ENCODE measurements at regions not wholly inside any gene's neighbourhood (a gene's known extent, or its start where the extent isn't known, plus 50 kb on each side); places are given as distances from the start of the nearest gene placed in this dataset.

DNA sequence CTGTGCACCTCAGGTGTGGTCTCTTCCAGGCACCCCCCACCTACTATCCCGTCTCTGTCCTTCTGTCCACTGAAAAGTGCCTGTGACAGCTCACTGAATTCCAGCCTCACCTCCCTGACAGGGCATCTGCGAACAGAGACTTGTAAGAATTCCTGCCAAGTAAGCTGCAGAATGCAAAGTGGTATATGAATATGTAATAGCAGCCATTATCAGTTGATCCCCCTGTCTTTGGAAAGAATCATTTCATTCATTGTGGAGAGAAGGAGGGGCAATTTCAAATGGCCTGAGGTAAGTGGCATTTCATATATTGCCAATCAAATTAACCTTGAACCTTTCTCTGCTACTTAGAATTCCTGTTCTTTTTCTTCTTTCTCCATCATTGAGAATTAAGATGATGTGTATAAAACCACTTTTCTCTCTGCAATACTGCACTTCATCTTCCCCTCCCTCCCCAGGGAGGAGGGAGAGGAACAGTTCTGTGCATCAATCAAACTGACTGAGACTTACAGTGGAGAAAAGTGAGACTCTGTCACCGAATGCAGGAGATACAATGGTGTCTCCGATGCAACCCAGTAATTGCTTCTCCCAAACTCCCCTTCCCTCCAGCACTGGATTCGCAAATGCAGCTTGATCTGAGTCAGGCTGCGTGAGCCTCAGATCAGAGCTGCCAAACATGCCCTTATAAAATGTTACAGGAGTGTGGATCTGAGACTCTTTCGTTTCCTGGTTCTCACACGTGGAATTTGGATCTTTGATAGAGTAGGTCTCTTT lies 91.7 kb downstream of the SLC10A2 start:
- H3K27me3 ChIP-seq (ENCODE audit: control insufficient read depth, extremely low read depth, insufficient read depth, low read length): no peaks in the 10 kb centered on the region
- H3K4me3 ChIP-seq (ENCODE audit: control insufficient read depth in 2 of 3, extremely low read depth in 1 of 3, insufficient read depth in 2 of 3, low read depth in 1 of 3, low read length in 3 of 3): no peak overlapping the region
- no peak overlapping the region for H3K27ac ChIP-seq (ENCODE audit: control insufficient read depth, insufficient read depth, low read length)
- no peak overlapping the region for H3K4me2 ChIP-seq (ENCODE audit: control insufficient read depth, extremely low read depth, insufficient read depth, low read depth, low read length)
- DNase-seq (ENCODE audit: low read depth, low spot score) (no peak), FAIRE-seq (peak; percentile 39)
- no peaks in the 10 kb centered on the region for H3K9me1 ChIP-seq (ENCODE audit: control insufficient read depth, extremely low read depth, insufficient read depth, low read length)
- H3K36me3 ChIP-seq (ENCODE audit: control insufficient read depth in 2 of 2, extremely low read depth in 1 of 2, insufficient read depth in 2 of 2, low read length in 2 of 2): no peaks in the 10 kb centered on the region
- dilution Hi-C loops (cut with MboI; ENCODE audit: extremely low pct_ligation_motif_present, low sequenced_read_pairs): no loop called here
- H3K79me2 ChIP-seq (ENCODE audit: control insufficient read depth, insufficient read depth, low read length): no peaks in the 10 kb centered on the region
- peak overlapping the region; percentile 80 for H2AFZ ChIP-seq (ENCODE audit: control insufficient read depth, low read length)
- H3K9ac ChIP-seq (ENCODE audit: control insufficient read depth, extremely low read depth, insufficient read depth, low read length): no peak overlapping the region
- TF ChIP-seq EZH2 (IDR thresholded peaks at IDR 0.05; ENCODE audit: low read length): no peak
- TF ChIP-seq, protein P1, sequence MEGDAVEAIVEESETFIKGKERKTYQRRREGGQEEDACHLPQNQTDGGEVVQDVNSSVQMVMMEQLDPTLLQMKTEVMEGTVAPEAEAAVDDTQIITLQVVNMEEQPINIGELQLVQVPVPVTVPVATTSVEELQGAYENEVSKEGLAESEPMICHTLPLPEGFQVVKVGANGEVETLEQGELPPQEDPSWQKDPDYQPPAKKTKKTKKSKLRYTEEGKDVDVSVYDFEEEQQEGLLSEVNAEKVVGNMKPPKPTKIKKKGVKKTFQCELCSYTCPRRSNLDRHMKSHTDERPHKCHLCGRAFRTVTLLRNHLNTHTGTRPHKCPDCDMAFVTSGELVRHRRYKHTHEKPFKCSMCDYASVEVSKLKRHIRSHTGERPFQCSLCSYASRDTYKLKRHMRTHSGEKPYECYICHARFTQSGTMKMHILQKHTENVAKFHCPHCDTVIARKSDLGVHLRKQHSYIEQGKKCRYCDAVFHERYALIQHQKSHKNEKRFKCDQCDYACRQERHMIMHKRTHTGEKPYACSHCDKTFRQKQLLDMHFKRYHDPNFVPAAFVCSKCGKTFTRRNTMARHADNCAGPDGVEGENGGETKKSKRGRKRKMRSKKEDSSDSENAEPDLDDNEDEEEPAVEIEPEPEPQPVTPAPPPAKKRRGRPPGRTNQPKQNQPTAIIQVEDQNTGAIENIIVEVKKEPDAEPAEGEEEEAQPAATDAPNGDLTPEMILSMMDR (optimal IDR thresholded peaks at IDR 0.05 in 1 of 3, IDR thresholded peaks at IDR 0.05 in 1 of 3, conservative IDR thresholded peaks at IDR 0.05 in 1 of 3; ENCODE audit: extremely low read depth in 1 of 3, insufficient read depth in 2 of 3, low read length in 3 of 3): no peak
- no peaks in the 10 kb centered on the region for H3K9me3 ChIP-seq (ENCODE audit: control insufficient read depth, low read depth, low read length)
- no peaks in the 10 kb centered on the region for H3K4me1 ChIP-seq (ENCODE audit: control insufficient read depth, extremely low read depth, insufficient read depth, low read length)
- no peaks in the 10 kb centered on the region for H4K20me1 ChIP-seq (ENCODE audit: control insufficient read depth, extremely low read depth, insufficient read depth, low read length)

DNA sequence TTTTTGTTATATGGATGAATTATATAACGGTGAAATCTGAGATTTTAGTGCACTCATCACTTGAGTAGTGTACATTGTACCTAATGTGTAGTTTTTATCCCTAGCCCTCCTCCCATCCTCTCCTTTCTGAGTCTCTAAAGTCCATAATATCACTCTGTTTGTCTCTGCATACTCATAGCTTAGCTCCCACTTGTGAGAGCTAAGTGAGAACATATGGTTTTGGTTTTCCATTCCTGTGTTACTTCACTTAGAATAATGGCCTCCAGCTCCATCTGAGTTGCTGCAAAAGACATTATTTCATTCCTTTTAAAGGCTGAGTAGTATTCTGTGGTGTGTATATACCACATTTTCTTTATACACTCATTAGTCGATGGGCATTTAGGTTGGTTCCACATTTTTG lies 94.0 kb downstream of the SLC10A2 start:
- no peak overlapping the region for H3K27ac ChIP-seq (ENCODE audit: control insufficient read depth, insufficient read depth, low read length)
- TF ChIP-seq, protein P1 (optimal IDR thresholded peaks at IDR 0.05 in 1 of 3, IDR thresholded peaks at IDR 0.05 in 1 of 3, conservative IDR thresholded peaks at IDR 0.05 in 1 of 3; ENCODE audit: extremely low read depth in 1 of 3, insufficient read depth in 2 of 3, low read length in 3 of 3): no peak
- TF ChIP-seq EZH2 (IDR thresholded peaks at IDR 0.05; ENCODE audit: low read length): no peak
- no peaks in the 10 kb centered on the region for H3K36me3 ChIP-seq (ENCODE audit: control insufficient read depth in 2 of 2, extremely low read depth in 1 of 2, insufficient read depth in 2 of 2, low read length in 2 of 2)
- no peak overlapping the region for H3K4me2 ChIP-seq (ENCODE audit: control insufficient read depth, extremely low read depth, insufficient read depth, low read depth, low read length)
- no peaks in the 10 kb centered on the region for H3K79me2 ChIP-seq (ENCODE audit: control insufficient read depth, insufficient read depth, low read length)
- H2AFZ ChIP-seq (ENCODE audit: control insufficient read depth, low read length): no peak overlapping the region
- no peaks in the 10 kb centered on the region for H3K9me1 ChIP-seq (ENCODE audit: control insufficient read depth, extremely low read depth, insufficient read depth, low read length)
- H4K20me1 ChIP-seq (ENCODE audit: control insufficient read depth, extremely low read depth, insufficient read depth, low read length): no peaks in the 10 kb centered on the region
- DNase-seq (ENCODE audit: low read depth, low spot score) (no peak), FAIRE-seq (no peak)
- H3K4me1 ChIP-seq (ENCODE audit: control insufficient read depth, extremely low read depth, insufficient read depth, low read length): peaks cover 4% of the 10 kb centered on the region
- H3K9ac ChIP-seq (ENCODE audit: control insufficient read depth, extremely low read depth, insufficient read depth, low read length): no peak overlapping the region
- H3K4me3 ChIP-seq (ENCODE audit: control insufficient read depth in 2 of 3, extremely low read depth in 1 of 3, insufficient read depth in 2 of 3, low read depth in 1 of 3, low read length in 3 of 3): no peak overlapping the region
- no peaks in the 10 kb centered on the region for H3K9me3 ChIP-seq (ENCODE audit: control insufficient read depth, low read depth, low read length)
- H3K27me3 ChIP-seq (ENCODE audit: control insufficient read depth, extremely low read depth, insufficient read depth, low read length): no peaks in the 10 kb centered on the region
- dilution Hi-C loops (cut with MboI; ENCODE audit: extremely low pct_ligation_motif_present, low sequenced_read_pairs): no loop called here

Data from keratinocyte (primary cell).